Upper lobe of left lung (tissue), 4 donors: ENCODE measurements at regions not wholly inside any gene's neighbourhood (a gene's known extent, or its start where the extent isn't known, plus 50 kb on each side); places are given as distances from the start of the nearest gene placed in this dataset.

Experiments used
- CTCF ChIP-seq, 6 experiments: fragments of 450-650 bp in 4 of 6; fragments of 200-600 bp in 2 of 6; sonication (generic) in 2 of 6; IDR thresholded peaks; one replicate each; pipeline ENCODE4 v1.5.1; 2016 to 2019; ENCODE audit warnings: antibody characterized with exemption in 6 of 6
- POLR2A ChIP-seq, 4 donors: fragments of 450-650 bp; IDR thresholded peaks; one replicate each; pipeline ENCODE4 v1.5.1; 2016 to 2017; ENCODE audit warnings: antibody characterized with exemption in 4 of 4, mild to moderate bottlenecking in 2 of 4

- no peak for TF ChIP-seq CTCF (IDR thresholded peaks at IDR 0.05)
- TF ChIP-seq POLR2A (IDR thresholded peaks at IDR 0.05): no peak
Observed at GRCh38 chr11:112459001-112459400, 198.3 kb upstream of the PLET1 start.
